Suppressor macrophage (primary cell): ENCODE measurements at regions not wholly inside any gene's neighbourhood (a gene's known extent, or its start where the extent isn't known, plus 50 kb on each side); places are given as distances from the start of the nearest gene placed in this dataset.

Experiments
- DNase-seq, 4 experiments: peaks; one replicate each; pipeline ENCODE4 v3.0.0-alpha.2; 2020 to 2022

DNA sequence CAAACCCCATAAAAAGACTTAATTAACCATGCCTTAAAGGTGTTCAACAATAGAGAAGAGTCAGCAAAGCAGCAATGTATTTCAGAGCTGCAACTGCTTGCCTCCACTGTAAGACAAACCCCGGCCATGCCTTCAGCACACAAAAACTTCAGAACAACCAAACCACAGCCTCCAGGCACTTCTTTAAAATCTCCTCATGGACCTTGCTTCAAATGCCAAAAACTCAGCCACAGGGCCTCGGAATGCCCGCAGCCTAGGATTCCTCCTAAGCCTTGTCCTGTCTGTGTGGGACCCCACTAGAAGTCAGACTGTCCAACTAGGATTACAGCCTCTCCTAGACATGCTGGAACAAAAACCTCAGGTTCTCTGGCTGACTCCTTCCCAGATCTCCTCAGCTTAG is 208.1 kb upstream of the DUSP10 start:
- no peak for DNase-seq

DNA sequence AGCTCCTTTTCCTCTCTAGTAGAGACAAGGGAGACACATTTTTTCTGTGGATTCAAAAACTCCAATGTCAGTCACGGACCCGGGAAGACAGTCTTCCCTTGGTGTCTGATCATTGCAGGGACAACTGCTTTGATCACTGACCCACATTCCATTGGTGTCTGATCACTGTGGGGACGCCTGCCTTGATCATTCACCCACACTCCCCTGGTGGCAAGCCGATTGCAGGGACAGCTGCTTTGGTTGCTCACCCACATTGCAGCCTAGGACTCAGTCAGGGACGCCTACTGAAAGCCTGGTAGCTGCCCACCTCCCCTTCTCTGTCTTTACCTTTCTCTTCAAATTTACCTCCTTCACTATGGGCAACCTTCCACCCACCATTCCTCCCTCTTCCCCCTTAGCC is 206.6 kb upstream of the DUSP10 start:
- no peak for DNase-seq

DNA sequence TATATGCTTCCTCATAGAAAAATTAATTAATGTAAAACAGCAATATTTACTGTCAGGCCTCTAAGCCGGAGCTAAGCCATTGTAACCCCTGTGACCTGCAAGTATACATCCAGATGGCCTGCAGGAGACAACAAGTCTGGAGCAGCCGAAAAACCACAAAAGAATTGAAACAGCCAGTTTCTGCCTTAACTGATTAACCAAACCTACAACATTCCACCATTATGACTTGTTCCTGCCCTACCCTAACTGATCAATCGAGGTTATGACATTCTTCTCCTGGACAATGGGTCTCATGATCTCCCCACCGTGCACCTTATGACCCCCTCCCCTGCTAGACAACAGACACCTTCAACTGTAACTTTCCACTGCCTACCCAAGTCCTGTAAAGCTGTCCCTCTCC is 205.8 kb upstream of the DUSP10 start:
- no peak for DNase-seq

DNA sequence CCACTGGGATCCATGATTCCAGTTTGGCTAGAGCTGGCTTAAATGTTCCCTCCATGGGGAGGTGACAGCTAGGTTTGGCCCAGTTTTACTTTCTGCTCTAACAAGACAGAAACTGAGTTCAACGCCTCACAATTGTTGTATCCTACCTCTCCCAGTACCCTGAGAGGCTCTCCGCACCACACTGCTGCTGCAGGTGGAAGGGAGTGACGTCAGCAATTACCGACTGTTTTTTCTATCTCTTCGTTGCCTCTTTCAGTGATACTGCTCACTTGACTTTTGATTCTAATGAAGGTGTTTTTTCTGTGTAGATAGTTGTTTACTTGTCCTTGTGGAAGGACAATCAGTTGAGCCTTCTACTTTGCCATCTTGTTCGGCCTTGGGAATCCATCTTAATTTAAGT is 204.9 kb upstream of the DUSP10 start:
- no peak for DNase-seq

DNA sequence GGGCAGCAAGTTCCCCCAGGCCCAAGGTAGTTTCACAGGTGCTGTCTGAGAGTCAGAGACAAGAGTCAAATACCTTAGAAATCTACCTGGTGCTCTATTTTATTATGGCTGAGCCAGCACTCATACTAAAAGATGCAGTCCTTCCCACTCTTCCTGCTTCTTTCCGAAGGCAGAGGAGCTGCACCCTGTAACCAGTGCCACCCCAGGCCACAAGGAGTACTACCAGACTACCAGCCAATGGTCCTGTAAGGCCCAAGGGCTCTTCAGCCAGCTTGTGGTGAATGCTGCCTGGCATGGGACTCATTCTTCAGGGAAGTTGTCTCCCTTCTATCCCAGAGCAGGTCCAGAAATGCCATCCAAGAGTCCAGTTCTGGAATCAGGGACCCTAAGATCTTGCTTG is 203.8 kb upstream of the DUSP10 start:
- no peak for DNase-seq

DNA sequence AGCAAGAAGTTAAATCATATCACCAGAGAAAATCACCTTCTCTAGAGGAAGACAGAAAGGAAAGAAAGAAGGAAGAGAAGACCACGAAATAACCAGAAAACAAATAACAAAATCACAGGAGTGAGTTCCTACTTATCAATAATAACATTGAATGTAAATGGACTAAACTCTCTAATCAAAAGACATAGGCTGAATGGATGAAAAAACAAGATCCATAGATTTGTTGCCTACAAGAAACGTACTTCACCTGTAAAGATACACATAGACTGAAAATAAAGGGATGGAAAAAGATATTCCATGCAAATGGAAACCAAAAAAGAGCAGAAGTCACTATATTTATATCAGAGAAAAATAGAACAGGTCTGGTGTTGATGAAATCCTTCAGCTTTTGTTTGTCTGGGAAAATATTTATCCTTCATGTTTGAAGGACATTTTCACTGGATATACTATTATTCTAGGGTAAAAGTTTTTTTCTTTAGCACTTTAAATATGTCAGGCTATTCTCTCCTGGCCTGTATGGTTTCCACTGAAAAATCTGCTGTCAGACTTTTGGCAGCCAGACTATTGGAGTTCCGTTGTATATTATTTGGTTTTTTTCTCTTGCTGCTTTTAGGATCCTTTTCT is 202.5 kb upstream of the DUSP10 start:
- no peak for DNase-seq

DNA sequence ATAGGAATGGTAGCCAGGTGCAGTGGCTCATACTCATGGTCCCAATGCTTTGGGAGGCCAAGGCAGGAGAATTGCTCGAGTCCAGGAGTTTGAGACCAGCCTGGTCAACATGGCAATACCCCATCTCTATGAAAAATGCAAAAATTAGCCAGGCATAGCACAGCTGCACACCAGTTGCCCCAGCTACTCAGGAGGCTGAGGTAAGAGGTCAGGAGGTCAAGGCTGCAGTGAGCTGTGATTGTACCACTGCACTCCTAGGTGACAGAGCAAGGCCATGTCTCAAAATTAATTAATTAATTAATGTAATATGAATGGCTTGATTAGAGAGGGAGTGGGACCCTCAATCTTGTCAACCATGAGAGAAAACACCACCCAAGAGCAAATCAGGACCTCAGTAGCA is 198.7 kb upstream of the DUSP10 start:
- DNase-seq = no peak

DNA sequence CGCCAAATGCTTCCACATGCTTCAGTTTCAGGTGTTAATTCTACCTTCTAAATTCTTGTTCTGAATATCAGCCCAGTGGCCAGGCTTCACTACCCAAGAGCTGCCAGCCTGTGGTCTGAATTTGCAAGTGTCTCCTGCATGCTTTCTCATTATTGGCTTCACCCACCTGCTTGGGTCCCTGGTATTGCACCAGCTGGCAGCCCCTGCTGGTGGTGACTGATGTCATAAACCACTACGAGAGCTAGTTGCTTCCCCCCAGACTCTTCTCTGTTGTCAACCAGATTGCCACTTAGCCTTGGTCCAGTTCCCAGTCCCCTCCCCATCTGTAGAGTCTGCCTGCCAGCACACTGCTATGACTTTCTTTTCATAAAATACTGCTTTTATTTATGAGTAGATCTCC is 197.7 kb upstream of the DUSP10 start:
- no peak for DNase-seq

DNA sequence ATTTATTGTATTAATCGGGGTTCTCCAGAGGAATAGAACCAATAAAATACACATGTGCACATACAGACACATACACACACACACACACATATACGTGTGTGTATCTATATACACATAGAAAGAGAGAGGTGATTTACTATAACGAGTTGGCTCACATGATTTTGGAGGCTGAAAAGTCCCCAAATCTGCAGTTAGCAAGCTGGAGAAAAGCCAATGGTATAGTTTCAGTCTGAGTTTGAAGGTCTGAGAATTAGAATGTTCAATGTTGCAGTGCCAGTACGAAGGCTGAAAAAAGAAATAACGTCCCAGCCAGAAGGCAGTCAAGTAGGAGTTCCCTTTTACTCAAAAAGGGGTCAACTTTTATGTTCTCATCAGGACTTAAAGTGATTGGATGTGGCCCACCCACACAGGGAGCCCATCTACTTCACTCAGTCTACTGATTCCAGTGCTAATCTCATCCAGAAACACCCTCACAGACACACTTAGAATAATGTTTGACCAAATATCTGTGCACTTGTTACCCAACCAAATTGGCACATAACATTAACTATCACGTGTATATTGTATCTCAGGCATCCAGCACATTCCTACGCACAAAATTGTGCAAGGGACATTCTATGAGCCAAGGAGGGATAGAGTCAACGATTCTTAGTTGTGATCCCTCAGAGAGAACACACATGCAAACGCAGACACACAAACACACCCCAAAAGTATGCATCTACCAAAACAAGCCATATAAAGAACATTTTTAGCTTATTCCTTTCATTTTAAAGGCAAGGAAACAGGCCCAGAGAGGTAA is 195.5 kb upstream of the DUSP10 start:
- no peak for DNase-seq

DNA sequence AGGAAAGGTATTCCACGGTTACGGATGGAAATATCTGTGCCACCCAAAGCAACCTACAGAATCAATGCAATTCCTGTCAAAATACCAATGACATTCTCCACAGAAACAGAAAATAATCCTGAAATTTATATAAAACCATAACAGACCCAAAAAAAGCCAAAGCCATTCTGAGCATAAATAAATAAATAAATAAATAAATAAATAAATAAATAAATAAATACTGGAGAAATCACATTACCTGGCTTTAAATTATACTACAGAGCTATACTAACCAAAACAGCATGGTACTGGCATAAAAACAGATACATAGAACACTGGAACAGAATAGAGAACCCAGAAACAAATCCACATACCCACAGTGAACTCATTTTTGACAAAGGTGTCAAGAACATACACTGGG is 191.9 kb upstream of the DUSP10 start:
- no peak for DNase-seq

DNA sequence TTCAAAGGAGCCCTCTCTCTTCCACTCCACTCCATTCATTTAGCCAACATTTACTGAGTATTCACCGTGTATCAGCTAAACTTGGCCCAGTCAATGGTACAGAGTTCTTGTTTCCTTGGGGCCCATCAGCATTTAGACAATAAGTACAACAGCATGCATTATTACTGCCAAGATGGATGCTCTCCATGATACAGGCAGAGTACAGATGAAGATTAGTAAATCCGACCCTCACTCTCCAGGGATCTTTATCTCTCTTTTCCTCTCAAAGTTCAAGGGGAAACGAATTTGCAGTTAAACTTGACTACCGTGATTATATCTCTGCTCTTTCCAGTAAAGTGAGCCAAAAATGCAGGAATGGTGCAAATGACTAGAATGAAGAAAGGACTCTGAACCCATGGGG is 184.6 kb upstream of the DUSP10 start:
- no peak for DNase-seq

DNA sequence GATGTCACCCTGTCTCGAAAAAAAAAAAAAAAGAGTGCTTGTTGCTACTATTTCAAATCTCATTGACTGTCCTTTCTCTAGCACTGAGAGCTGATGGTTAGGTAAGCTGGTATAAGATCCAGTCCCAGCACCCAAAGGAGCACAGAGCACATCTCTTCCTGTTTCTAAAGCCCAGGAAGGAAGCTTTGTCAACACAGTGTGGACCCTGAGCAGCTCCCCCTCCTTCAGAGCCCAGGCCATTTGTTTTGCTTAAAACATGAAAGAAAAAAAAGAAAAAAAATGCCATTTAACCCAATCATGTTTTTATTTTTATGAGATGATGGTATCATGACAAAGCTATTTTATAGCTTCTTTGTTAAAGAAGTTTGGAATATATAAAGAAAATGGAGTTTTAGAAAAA is 184.1 kb upstream of the DUSP10 start:
- DNase-seq = no peak

DNA sequence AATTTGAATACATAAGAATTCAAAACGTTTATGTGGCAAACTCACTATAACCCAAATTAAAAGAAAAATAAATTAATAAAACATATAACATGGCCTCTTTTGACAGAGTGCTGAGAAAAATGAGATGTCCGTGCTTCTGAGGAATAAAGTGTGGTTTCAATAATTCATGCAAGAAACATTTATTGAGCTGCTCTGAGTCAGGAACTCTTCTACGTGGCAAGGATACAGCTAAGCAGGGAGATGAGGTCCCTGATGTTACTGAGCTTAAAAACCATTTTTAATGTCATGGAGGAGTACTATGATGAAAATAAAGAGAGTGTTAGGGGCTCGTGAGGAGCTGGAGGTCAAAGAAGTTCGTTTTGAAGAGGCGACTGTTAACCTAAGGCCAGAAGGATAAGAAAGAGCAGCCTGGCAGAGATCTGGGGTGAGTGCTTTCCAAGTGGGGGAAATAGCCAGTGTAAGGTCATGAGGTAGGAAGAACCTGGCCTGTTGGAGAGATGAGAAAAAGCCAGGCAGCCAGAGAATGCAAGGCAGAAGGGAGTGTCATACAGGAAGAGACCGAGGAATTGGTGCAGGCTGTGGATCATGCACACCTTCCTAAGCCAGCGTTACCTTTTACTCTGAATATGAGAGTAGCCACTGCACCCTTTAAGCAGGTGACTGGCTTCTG is 182.2 kb upstream of the DUSP10 start:
- no peak for DNase-seq

DNA sequence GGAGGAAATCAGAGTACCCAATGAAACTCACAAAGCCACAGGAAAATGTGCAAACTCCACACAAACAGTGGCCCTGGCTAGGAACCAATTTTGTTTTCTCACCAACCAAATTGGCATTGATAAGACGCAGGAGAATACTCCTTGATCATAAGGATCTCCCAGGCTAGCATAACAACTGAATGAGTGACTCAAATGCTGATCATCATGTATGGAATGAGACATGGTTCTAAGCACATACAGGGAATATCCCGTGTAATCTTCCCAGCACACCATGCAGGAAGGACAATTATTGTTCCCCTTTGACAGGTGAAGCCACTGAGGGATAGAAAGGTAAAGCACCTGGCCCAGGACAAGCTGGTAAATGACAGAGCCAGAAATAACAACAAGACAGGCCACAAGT is 180.0 kb upstream of the DUSP10 start:
- DNase-seq = no peak

DNA sequence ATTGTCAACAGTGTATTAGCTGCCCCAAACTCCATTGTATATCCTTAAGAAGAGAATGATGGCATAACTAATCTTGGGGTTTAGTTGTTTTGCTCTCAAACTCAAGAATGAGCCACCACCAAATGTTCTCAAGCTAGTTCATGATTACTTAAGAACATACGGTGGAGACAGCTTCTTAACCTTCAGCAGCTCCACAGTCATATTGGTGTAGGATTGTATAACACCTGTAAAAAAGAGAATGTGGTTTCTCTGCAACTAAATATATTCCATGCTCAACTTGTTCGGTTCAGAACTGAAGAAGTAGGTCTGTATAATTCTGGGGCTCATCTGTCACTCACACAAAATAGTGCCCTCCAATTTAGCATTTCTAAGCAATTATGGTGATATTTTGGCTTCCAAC is 177.9 kb upstream of the DUSP10 start:
- no peak for DNase-seq

DNA sequence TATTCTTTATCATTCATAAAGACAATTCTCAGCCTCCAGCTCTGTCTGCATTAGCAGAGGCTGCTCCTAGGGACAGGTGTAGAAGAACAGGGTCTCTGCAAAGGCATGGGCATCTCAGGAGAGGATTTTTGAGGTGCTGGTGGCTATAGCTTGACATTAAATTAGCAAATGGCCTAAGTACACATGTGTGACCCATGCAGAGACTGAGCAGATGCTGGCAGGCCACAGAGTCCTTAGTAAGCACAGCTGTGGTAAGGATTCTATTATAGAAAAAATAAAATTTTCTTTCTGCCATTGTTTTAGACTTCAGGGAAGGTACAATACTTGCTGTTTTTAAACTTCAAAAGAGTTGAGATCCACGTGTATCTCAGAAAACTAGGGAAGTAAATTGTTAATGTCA is 177.5 kb upstream of the DUSP10 start:
- DNase-seq = no peak

DNA sequence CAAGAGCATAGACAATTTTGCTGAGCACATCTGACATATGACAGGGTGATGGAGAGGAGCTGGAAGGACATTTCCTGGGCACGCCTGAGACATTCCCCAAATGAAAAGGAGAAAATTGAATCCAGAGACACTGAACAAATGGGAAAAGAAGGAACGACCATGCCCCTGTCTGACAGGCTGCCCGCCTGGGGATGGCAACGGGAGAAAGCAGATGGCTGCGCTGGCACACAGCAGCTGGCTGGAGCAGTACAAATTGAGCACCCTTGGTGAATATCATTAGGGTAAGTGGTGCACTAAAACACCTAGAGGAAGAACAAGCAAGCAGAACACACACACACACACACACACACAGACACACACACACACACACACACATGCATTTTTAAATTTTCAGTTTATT is 174.3 kb upstream of the DUSP10 start:
- DNase-seq = no peak

DNA sequence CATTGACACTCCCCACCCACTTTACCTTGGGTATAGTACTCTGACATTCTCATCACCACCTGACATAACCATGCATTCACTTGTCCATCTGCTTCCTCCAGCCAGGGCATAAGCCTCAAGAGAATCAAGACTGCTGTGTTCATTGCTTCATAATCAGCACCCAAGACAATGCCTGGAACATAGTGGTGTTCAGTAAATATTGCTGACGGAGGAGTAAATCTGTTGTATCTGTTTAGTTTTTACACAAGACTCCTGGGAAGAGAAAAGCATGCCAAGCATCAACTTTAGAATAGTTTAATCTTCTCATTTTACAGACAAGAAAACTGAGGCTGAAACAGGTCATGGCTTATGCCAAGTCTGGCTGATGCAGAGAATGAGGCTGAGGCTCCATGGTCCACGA is 173.9 kb upstream of the DUSP10 start:
- DNase-seq = no peak

DNA sequence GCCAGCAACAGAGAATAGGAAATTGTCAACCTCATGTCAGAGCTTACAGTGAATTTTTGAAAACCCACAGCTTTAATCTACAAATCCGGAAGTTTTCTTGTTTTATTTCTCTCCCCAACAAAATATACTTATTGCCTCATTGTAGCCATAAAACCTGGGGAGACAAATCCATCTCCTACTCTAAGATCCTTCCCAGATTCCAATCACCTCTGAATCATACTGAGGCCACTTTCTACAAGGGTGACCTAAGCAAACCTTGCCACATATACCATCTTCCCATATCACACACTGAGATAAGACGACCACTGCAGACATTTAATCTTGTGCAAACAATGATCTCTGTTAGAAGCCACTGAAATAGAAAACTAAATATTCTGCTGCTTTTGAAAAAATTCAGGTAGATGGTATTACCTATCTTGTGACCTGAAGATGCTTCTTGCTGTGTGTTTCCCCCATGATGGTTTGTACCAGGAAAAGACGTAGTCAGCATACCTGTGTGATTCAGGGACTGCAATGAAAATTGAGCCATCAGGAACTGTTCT is 171.5 kb upstream of the DUSP10 start:
- DNase-seq = peak in 1 of 4 experiments; percentile 6

DNA sequence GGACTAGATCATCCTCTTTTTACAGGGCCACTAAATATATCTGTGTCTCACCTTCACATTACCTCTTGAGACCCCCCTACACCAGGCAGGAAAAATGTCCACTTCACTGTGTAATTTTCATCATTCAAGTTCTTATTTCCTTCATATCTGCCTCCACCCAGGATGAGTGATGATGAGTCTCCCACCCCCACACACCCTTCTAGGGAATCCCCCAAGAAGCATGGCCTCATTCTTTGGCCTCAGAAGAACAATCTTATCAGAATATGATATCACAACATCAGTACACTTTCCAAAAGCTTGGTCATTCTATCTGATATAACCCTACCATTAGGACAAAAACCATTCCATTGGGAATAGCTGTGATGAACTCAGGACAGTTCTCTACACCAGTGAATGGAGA is 170.3 kb upstream of the DUSP10 start:
- peak; percentile 32 to 60 (median 34) for DNase-seq

DNA sequence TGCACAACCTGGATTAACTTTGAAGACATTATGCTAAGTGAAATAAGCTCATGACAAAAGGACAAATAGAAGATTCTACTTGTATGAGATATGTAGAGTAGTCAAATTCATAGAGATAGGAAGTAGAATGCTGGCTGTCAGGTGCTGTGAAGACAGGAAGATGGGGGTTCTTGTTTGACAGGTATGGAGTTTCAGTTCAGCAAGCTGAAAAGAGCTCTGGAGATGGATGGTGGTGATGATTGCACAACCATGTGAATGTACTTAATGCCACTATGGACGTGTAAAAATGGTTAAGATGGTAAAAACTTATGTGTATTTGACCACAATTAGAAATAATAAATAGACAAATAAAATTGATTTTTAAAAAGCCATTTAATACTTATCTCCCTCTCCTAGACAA is 169.8 kb upstream of the DUSP10 start:
- no peak for DNase-seq

DNA sequence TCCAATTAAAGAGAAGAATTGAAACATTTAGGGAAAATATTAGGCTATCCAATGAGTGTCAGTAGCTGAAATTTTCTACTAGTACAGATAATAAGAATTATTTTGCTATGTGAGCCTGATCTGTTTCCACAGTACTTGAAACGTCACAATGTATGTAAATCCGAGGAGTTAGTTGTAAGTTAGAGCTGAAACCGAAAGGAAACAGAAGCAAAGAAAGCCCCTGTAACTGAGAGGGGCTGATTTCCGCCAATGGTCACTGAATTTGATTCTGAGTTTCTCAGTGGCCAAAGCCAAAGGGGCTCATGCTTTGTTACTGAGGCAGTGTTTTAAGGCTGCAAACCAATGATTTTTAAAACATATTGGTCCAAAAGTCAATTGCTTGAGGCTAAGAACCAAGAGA is 168.3 kb upstream of the DUSP10 start:
- DNase-seq = no peak

DNA sequence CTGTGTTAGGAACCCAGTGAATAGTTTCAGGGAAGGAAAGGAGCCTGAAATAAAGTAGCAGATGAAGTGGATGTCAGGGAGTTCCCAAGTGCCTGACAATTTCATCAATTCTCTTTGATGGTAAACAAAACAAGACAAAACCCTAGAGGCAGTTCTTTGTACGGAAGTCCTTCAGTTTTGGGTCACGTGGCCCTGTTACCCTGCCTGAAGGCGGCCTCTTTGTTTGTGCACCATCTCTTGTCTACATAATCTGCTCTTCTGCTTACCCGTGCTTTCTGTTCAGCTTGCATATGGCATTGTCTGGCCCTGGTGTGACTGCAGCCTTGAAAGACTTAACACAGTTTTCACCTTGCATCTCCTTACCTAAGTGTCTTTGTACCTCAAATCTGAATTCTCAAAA is 166.7 kb upstream of the DUSP10 start:
- no peak for DNase-seq
